ENCODE measurements at regions not wholly inside any gene's neighbourhood (a gene's known extent, or its start where the extent isn't known, plus 50 kb on each side); places are given as distances from the start of the nearest gene placed in this dataset.

DNA sequence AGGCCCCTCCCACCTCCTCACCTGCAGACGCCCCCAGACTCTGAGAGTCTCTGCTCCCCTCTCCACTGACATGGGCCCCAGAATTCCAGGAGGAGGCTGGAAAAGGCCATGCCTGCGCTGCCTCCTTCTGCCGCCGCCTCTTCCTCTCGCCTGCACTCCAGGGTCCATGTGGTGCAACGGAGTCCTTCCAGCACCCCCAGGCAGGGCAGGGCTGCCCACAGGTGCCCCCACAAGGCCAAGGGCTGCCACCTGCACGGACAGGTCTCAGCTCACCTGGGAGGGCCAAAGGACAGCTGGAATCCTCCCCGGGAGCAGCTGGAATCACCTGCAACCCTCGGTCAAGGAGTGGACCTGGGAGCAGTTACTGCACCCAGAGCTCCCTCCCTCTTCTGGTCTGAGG is 194.9 kb downstream of the RBFOX3 start:
- TF ChIP-seq, protein P1, sequence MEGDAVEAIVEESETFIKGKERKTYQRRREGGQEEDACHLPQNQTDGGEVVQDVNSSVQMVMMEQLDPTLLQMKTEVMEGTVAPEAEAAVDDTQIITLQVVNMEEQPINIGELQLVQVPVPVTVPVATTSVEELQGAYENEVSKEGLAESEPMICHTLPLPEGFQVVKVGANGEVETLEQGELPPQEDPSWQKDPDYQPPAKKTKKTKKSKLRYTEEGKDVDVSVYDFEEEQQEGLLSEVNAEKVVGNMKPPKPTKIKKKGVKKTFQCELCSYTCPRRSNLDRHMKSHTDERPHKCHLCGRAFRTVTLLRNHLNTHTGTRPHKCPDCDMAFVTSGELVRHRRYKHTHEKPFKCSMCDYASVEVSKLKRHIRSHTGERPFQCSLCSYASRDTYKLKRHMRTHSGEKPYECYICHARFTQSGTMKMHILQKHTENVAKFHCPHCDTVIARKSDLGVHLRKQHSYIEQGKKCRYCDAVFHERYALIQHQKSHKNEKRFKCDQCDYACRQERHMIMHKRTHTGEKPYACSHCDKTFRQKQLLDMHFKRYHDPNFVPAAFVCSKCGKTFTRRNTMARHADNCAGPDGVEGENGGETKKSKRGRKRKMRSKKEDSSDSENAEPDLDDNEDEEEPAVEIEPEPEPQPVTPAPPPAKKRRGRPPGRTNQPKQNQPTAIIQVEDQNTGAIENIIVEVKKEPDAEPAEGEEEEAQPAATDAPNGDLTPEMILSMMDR (conservative IDR thresholded peaks at IDR 0.05) = no peak
- TF ChIP-seq EZH2 (IDR thresholded peaks at IDR 0.05; ENCODE audit: low read depth) = no peak
